GM06990 (cell line): ENCODE measurements at regions not wholly inside any gene's neighbourhood (a gene's known extent, or its start where the extent isn't known, plus 50 kb on each side); places are given as distances from the start of the nearest gene placed in this dataset.

Source experiments
- DNase-seq: peaks from one replicate; pipeline ENCODE4 v3.0.0-alpha.2; 2011; ENCODE audit not compliant: insufficient read length; ENCODE audit errors: extremely low read depth
- H3K27me3 ChIP-seq: replicated peaks from 2 replicates; pipeline ENCODE4 v1.6.0; 2011; ENCODE audit warnings: low read length; ENCODE audit not compliant: control insufficient read depth, insufficient read depth
- H3K36me3 ChIP-seq: 2 replicates; pipeline ENCODE4 v1.5.1; 2011; ENCODE audit warnings: low read length; ENCODE audit not compliant: control insufficient read depth, insufficient read depth
- H3K4me3 ChIP-seq: replicated peaks from 2 replicates; pipeline ENCODE4 v1.5.1; 2011; ENCODE audit warnings: low read depth, mild to moderate bottlenecking, control low read depth, low read length
- CTCF ChIP-seq: IDR thresholded peaks from 2 replicates; pipeline ENCODE4 v1.5.1; 2011; ENCODE audit warnings: low read length, control low read depth, mild to moderate bottlenecking, inconsistent platforms; ENCODE audit not compliant: insufficient read depth, poor library complexity, severe bottlenecking

- Histone ChIP-seq H3K36me3 (no peaks in the 10 kb centered on the region), H3K27me3 (no peaks in the 10 kb centered on the region; the same call in none of the 2 replicates), H3K4me3 (no peak overlapping the region)
- TF ChIP-seq CTCF: no peak
- no peak for DNase-seq
Measured at GRCh38 chr6:108744996-108745395, 103.2 kb upstream of the ARMC2 start.

GRCh38 chr6:108745664-108746336 lies 102.4 kb upstream of the ARMC2 start:
- Histone ChIP-seq H3K27me3 (no peaks in the 10 kb centered on the region; the same call in none of the 2 replicates), H3K36me3 (no peaks in the 10 kb centered on the region), H3K4me3 (no peak overlapping the region)
- TF ChIP-seq CTCF: no peak
- no peak for DNase-seq

GRCh38 chr6:108746366-108746765 lies 101.9 kb upstream of the ARMC2 start:
- Histone ChIP-seq H3K4me3 (no peak overlapping the region), H3K27me3 (no peaks in the 10 kb centered on the region; the same call in none of the 2 replicates), H3K36me3 (no peaks in the 10 kb centered on the region)
- no peak for TF ChIP-seq CTCF
- no peak for DNase-seq

GRCh38 chr6:108746836-108747575 lies 101.2 kb upstream of the ARMC2 start:
- Histone ChIP-seq H3K27me3 (no peaks in the 10 kb centered on the region; the same call in none of the 2 replicates), H3K36me3 (no peaks in the 10 kb centered on the region), H3K4me3 (no peak overlapping the region)
- TF ChIP-seq CTCF: no peak
- DNase-seq: no peak

- H3K4me3 ChIP-seq: no peak overlapping the region
- DNase-seq: no peak
- no peaks in the 10 kb centered on the region; the same call in none of the 2 replicates for H3K27me3 ChIP-seq
- no peaks in the 10 kb centered on the region for H3K36me3 ChIP-seq
- TF ChIP-seq CTCF: no peak
Measured at GRCh38 chr6:108748055-108748454, 100.2 kb upstream of the ARMC2 start.
